ENCODE measurements at regions not wholly inside any gene's neighbourhood (a gene's known extent, or its start where the extent isn't known, plus 50 kb on each side); places are given as distances from the start of the nearest gene placed in this dataset.

- no peak overlapping the region for H3K4me3 ChIP-seq (ENCODE audit: insufficient read depth, low read depth, low read length)
- CTCF ChIA-PET: no interaction called here
- no peak overlapping the region for H2BK15ac ChIP-seq (ENCODE audit: low read depth, low read length)
- DNase-seq (no peak), ATAC-seq (ENCODE audit: low read depth) (no peak)
- H2BK5ac ChIP-seq (ENCODE audit: low read depth, low read length, poor library complexity, severe bottlenecking): no peak overlapping the region
- no peak overlapping the region for H3K9ac ChIP-seq (ENCODE audit: low read depth, low read length)
- no peaks in the 10 kb centered on the region for H3K9me1 ChIP-seq (ENCODE audit: insufficient read depth, low read length)
- no peak overlapping the region for H3K4me2 ChIP-seq (ENCODE audit: low read depth, low read length)
- no peak overlapping the region for H4K8ac ChIP-seq (ENCODE audit: low read depth in 2 of 2, low read length in 2 of 2)
- no peak overlapping the region for H3K14ac ChIP-seq (replicated peaks; ENCODE audit: low read depth, low read length)
- no peaks in the 10 kb centered on the region for H3K79me1 ChIP-seq (ENCODE audit: low read depth in 1 of 2, low read length in 2 of 2)
- dilution Hi-C loops (cut with HindIII; ENCODE audit: low sequenced_read_pairs, unreplicated experiment): no loop called here
- no peaks in the 10 kb centered on the region for H3K27me3 ChIP-seq (ENCODE audit: control insufficient read depth, insufficient read depth, low read length)
- H3K36me3 ChIP-seq (ENCODE audit: control insufficient read depth, insufficient read depth, low read length): no peaks in the 10 kb centered on the region
- H2BK20ac ChIP-seq (ENCODE audit: low read depth, low read length): no peak overlapping the region
- BruUV-seq (replicated peaks): no TSS peak
- no peak overlapping the region for H2AFZ ChIP-seq (replicated peaks; ENCODE audit: low read length, poor library complexity)
- POLR2A ChIA-PET (ENCODE audit: unreplicated experiment): no interaction called here
- H3K9me3 ChIP-seq (ENCODE audit: control insufficient read depth, insufficient read depth, low read length): peaks cover 4% of the 10 kb centered on the region; the same call in 1 of the 2 replicates
- H4K91ac ChIP-seq (ENCODE audit: insufficient read depth, low read depth, low read length): no peak overlapping the region
- no peak overlapping the region for H4K5ac ChIP-seq (ENCODE audit: low read depth, low read length)
- H2AK5ac ChIP-seq (ENCODE audit: low read depth, low read length): no peak overlapping the region
- H3K18ac ChIP-seq (ENCODE audit: low read depth, low read length): no peak overlapping the region
- H3K23ac ChIP-seq (ENCODE audit: low read depth, low read length): no peak overlapping the region
- no peak overlapping the region for H2BK120ac ChIP-seq (ENCODE audit: low read depth, low read length)
- no peak overlapping the region for H3K56ac ChIP-seq (ENCODE audit: extremely low read depth, insufficient read depth, low read length)
- H3K4ac ChIP-seq (ENCODE audit: low read depth, low read length): no peak overlapping the region
- H3K4me1 ChIP-seq (ENCODE audit: control insufficient read depth, insufficient read depth, low read length): no peaks in the 10 kb centered on the region
- H3K27ac ChIP-seq (ENCODE audit: insufficient read depth, low read length): no peak overlapping the region
- in situ Hi-C loops (cut with MboI; ENCODE audit: low sequenced_read_pairs): no loop called here
- TF ChIP-seq BHLHE40 (IDR thresholded peaks at IDR 0.05; ENCODE audit: low read depth, low read length): no peak
- TF ChIP-seq MAZ (IDR thresholded peaks at IDR 0.05; ENCODE audit: borderline replicate concordance, low read depth, low read length): no peak
- TF ChIP-seq FOS (IDR thresholded peaks at IDR 0.05; ENCODE audit: low read depth, low read length): no peak
- no peak for TF ChIP-seq CTCF (conservative IDR thresholded peaks at IDR 0.05; ENCODE audit: low read depth, low read length)
- TF ChIP-seq POLR2A (IDR thresholded peaks at IDR 0.05; ENCODE audit: low read depth, low read length): no peak
- no peak for TF ChIP-seq MXI1 (IDR thresholded peaks at IDR 0.05; ENCODE audit: borderline replicate concordance, low read depth, low read length)
- no peak for TF ChIP-seq MAFK (IDR thresholded peaks at IDR 0.05; ENCODE audit: low read depth, low read length)
- no peak for TF ChIP-seq CEBPB (IDR thresholded peaks at IDR 0.05; ENCODE audit: low read depth, low read length)
- no peak for TF ChIP-seq NFE2L2 (IDR thresholded peaks at IDR 0.05; ENCODE audit: low read depth, low read length)
- no peak for TF ChIP-seq USF2 (IDR thresholded peaks at IDR 0.05; ENCODE audit: low read depth, low read length)
- no peak for TF ChIP-seq RFX5 (IDR thresholded peaks at IDR 0.05; ENCODE audit: low read depth, low read length)
- no peak for TF ChIP-seq SMC3 (IDR thresholded peaks at IDR 0.05; ENCODE audit: low read depth, low read length)
- WGBS, 2 experiments (ENCODE audit: extremely low coverage in 2 of 2, insufficient read length in 1 of 2): 100% methylated on average over 1 of the region's 3 CpGs; no CpG with 5 or more reads in 1 of the 2 experiments
- no peaks in the 10 kb centered on the region for H4K20me1 ChIP-seq (ENCODE audit: insufficient read depth, low read length)
- intact Hi-C loops (cut with micrococcal nuclease): no loop called here
- no peak overlapping the region for H2AK9ac ChIP-seq (replicated peaks; ENCODE audit: low read depth, low read length, poor library complexity)
Measured at GRCh38 chr10:107585630-107586029, 421.1 kb upstream of the SORCS1 start.

All from IMR-90 (cell line).